ENCODE measurements at regions not wholly inside any gene's neighbourhood (a gene's known extent, or its start where the extent isn't known, plus 50 kb on each side); places are given as distances from the start of the nearest gene placed in this dataset.

DNA sequence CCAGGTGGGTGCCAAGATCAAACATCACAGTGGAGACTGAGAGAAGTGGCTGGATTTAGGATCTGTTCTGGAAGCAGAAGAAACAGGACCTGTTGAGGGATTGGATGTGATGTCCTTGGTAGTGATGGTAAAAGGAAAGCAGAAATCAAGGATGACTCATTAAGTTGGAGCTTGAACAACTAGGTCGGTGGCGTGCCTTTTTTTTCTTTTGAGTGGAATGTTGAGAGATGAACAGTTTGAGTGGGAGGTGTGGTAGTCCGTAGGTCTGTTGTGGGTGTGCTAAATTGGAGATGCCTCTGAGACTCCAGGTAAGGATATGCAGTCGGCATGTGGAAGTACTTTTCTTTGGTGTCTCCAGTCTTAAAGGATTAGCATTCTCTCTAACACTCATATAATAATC lies 92.1 kb upstream of the IL12B start:
- DNase-seq = no peak

DNA sequence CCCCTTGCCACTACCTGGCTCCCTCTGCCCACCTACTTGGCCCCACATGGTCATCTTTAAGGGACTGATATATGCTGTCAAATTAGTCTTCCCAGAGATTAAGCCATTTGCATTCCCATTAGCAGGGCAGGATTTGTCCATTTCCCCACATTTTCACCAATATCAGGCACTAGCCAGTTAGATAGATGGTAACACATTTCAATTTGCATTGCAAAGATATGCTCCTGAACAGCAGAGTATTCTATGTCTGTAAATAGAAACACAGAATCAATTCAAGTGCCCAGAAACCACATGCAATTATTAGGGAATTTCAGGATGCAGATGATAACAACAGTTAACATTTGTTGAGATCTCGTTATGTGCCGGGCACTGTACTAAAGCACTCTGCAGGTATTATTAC lies 92.6 kb upstream of the IL12B start:
- DNase-seq = no peak

DNA sequence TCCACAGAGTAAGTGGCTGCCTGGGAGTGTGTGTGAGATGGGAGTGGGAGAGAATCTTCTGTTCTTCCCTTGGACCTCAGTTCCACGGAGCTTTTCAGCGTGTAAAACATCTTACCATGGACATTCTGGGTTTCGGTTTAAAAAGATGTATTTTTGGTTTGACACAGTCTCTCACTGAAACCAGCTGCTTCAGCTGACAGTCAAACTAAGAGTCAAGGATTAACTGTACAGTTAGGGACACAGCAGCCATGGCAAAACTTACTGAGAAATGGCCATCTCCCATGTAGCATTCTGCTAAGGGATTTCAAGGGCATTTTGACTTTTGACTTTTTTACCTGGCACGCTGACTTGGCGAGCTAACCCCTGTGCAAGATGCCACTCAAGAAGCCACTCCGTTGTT lies 93.8 kb upstream of the IL12B start:
- DNase-seq = no peak

- no peak for DNase-seq
These were observed 96.4 kb upstream of the IL12B start for GRCh38 chr5:159426694-159427093.

- DNase-seq = no peak
These were observed 97.1 kb upstream of the IL12B start for GRCh38 chr5:159427180-159428012.

DNA sequence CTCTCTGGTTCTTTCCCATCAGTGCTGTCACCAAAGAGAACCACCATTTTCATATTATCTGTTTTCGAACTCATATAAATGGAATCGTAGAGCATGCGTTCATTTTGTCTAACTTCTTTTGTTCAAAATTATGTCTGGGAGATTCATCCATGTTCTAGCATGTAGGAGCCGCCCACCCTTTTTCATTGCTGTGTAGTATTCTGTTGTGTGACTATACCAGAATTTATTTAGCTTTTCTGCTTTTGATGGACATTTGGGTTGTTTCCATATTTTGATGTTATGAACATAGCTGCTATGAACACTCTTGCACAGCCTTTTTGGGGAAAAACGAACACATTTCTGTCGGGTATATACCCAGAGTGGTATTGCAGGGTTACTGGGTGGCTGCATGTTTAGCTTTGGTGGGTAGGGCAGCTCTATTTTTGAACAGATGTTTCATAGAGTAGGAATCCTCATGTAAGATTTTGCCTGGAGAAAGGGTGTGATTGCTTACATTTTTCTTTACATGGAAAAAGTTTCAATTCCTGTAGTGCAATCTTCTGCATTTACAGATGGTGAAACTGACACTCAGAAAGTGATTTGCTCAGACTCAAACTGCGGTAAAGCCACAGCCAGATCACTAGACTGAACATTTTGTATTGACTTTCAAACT lies 100.2 kb upstream of the IL12B start:
- no peak for DNase-seq

DNA sequence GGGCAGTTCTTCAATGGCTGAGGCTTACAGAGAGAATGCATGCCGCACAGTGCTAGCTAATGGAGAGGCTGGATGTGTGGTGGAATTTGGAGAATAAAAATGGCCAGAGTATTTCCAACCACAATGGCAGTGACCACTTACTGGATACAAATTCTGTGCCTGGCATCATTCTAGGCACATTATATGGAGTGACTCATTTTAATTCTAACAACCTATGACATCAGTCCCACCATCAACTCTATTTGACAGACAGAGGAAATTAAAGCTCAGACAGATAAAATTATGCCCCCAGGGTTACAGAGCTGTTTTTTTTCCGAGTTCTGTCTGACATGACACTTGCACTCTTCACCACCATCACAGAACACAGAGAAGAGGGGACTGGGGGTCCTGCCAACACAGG lies 105.6 kb upstream of the IL12B start:
- DNase-seq = no peak

- DNase-seq = no peak
These were observed 107.8 kb upstream of the IL12B start for GRCh38 chr5:159438092-159438491.

GRCh38 chr5:159439002-159439401 lies 108.7 kb upstream of the IL12B start:
- DNase-seq = no peak

DNA sequence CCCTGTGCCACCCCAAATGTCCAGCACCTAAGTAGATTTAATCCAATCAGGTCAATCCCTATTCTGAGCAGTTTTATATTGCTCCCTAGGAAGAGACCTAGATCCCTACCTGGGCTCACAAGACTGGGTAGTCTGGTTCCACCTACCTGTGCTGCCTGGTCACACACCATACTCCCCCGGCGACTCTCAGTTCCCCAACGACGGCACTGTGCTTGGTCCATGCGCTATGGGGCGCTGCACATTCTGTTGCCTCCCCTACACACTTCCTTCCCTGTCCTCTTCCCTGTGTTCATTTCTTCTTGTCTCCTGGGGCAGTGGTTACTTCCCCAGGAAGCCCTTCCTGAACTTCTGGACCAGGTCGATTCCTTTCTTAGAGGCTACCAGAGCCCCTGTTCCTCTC lies 109.9 kb upstream of the IL12B start:
- no peak for DNase-seq

DNA sequence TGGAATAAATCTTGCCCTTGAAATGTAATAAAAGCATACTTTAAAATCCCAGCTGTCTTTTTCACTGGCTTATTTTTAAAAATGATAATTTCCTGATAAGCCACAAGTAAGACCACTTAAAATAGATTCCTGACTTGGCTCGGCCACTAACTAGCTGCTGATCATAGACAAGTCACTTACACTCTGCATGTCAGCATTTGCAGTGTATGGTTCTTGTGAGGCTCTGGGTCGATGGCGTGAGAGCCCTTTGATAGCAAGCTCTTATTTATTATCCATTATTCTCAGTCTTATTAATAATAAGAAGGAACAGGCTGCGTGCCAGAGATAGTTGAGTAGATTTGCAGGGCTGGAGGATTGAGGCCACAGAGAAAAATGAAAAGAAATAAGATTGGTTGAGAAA lies 110.7 kb upstream of the IL12B start:
- no peak for DNase-seq

- no peak for DNase-seq
These were observed 111.2 kb upstream of the IL12B start for GRCh38 chr5:159441441-159441840.

GRCh38 chr5:159442206-159442850 lies 112.0 kb upstream of the IL12B start:
- DNase-seq = no peak

GRCh38 chr5:159444441-159445082 lies 114.3 kb upstream of the IL12B start:
- DNase-seq = peak; percentile 54

DNA sequence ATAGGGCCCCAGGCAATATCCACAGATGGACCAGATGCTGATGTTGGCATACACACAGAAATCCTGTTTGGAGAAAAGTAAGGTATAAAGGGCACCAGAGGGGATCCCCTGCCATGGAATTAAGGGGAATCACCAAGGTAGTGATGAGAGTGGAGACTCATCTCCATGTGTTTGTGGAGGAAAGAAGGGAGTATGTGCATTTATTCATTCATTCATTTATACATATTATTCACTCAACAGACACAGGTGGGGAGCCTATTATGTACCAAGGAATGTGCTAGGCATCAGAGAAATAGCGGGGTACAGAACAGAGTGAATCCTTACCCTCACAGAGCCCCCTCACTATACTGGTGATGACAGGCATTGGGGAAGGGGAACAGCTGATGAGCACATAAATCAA lies 116.8 kb upstream of the IL12B start:
- DNase-seq = no peak

DNA sequence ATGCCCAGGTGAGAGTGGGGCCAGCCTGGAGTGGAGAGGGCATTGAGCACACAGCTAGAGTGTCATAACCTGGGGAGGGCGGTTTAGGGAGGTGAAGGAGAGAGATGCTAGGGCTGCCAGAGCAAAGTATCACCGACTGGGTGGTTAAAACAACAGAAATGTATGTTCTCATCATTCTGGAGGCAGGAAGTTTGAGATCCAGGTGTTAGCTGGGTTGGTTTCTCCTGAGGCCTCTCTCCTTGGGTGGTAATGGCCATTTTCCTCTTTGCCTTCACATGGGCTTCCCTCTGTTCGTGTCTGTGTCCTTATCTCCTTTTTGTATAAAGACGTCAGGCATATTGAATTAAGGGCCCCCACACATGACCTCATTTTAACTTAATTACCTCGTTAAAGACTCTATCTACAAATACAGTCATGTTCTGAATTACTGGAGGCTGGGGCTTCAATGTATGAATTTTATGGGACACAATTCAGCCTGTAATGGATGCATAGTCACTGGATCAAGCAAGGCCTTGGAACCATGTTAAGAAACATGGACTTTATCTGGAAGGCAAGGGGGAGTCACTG lies 118.6 kb upstream of the IL12B start:
- DNase-seq = no peak

GRCh38 chr5:159449925-159450324 lies 119.6 kb upstream of the IL12B start:
- DNase-seq = no peak

- no peak for DNase-seq
These were observed 120.1 kb upstream of the IL12B start for GRCh38 chr5:159450417-159450816.

- peak; percentile 59 for DNase-seq
These were observed 121.1 kb upstream of the IL12B start for GRCh38 chr5:159451197-159452052.

DNA sequence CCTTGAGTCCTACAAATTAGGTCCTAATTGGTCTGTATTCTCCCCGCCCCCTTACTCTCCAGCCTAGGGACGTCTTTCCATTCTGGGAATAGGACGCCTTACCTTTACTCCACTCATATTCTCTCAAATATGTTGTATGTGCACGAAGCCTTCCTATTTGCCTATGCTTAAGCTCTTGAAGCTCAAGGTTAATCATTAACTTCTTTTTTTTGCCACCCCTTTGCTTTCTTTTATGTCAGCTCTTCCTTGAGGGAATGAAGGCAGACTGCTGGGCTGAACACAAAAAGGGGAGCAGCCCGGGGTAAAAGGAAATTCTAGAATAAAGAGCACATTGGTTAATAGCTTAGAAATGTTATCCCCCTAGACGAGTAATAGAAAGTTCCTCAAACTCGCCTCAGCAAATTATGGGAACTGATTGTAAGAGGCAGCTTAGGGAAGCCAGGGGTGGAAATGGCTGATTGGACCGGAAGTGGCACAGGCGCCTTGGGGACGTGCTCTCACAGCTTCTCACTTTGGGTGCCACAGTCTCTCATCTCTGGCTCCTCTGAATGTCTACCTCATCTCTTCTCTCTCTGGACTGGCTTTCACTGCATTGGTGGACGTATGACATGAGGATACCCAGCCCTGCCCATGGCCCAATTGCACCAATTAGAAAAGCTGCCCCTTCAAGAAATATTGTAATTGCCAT lies 122.3 kb upstream of the IL12B start:
- DNase-seq = no peak

DNA sequence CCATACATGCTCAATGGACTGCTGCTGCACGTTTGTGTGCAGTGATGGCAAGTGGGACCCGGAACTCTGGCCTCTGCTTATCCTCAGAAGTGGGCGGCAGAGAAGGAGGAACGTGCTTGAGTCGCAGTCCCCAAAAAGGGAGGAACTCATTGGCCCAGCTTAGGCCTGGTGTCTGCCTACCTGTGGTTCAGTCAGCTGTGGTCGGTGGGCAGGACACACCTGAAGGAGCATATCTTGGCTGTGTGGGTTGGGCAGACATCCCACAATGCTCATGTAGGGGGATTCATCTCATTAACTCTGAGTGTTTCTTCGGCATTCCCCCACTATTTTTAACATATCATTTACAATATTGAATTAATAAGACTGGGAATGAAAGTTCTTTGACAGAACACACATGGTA lies 122.9 kb upstream of the IL12B start:
- no peak for DNase-seq

Data from muscle of arm (tissue), 1 donor.